ELR (cell line): ENCODE measurements at regions not wholly inside any gene's neighbourhood (a gene's known extent, or its start where the extent isn't known, plus 50 kb on each side); places are given as distances from the start of the nearest gene placed in this dataset.
"Not testable (repeated sequence)": the region's sequence is repeated elsewhere in the genome, so short reads cannot be mapped to it uniquely, and the experiment has no call there.

ENCODE experiments used
- DNase-seq: peaks from one replicate; pipeline ENCODE4 v3.0.0-alpha.2; 2015; ENCODE audit warnings: low read depth

DNA sequence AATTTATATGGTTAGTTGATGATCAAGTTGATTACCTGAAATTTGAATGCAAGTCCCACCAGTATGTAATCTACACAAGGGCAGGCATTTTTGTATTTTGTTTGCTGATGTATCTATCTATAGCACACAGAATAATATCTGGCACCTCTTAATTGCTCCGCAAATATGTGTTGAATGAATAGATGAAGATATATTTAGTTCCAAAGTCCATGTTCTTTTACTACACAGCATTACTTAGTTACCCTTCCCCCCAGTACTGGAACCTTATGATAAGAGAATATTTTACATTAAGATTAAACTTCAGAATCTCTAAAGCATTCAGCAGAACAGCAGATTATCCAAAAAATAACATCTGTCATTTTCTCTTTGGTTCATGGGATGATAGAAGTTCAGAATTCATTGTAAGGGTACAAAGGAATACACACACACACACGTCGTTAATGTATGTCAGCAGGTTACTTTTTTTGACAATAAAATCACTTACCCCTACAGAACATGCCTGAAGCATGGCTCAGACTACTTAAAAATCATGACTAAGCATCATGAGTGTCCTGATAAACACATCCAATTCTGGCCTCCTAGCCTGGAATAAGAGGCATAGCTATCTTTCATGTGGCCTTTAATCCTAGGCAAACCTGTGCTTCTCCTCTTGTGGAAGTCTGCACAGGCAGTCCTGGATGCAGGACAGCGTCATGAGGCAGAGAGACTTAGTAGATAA is 148.9 kb upstream of the TBC1D5 start:
- peak; percentile 48 for DNase-seq

DNA sequence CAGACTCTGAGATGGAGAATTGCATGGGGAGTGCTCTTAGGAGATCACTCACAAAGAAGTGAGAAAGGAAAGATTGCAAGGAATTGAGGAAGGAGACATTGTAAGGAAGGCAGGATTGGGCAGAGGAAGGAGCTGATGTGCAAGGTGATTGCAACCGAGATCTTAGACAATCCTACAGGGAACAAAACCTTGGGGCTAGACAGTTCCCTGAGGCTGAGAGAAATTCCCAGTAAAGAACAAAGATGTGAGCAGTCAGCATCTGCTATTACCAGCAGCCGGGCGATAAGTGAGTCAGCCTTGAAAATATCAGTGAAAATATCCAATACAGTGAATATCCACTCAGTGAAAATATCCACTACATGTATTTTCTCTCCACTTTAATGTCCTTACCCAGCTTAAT is 143.6 kb upstream of the TBC1D5 start:
- DNase-seq = no peak

DNA sequence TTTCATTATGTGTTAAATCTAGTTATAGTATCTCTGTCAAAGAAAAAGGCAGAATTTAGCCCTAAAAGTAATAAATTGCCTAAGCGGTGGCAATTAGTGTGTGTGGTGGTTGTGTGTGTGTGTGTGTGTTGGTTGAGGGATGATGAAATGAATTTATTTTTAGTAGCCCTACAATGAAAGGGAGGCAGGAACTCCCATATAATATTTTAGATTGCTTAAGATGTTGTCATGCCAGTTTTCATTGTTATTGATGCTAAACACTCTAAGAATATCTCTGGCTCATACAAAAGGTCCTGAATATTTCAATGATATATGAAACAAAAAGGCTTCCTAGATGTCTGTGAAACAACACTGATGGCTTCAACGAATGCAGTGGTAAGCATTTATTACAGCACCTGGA is 140.6 kb upstream of the TBC1D5 start:
- no peak for DNase-seq

DNA sequence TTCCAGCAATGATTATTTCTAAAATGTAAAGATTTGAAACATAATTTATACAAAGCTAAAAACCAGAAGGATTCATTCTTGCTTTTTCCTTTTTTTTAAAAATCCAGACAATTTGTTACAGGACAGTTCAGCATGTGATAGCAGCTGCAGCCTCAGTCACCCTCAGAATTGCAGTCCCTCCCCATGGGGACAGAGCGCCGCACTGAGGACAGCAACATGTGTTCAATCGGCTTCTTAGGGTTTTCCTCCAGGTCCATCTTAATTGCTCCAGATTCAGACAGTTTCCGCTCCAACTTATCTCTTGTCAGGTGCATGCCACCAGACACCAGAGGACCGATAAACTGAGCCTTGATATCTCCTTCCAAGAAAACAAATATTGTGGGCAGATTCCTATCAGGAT is 134.9 kb upstream of the TBC1D5 start:
- DNase-seq = no peak

DNA sequence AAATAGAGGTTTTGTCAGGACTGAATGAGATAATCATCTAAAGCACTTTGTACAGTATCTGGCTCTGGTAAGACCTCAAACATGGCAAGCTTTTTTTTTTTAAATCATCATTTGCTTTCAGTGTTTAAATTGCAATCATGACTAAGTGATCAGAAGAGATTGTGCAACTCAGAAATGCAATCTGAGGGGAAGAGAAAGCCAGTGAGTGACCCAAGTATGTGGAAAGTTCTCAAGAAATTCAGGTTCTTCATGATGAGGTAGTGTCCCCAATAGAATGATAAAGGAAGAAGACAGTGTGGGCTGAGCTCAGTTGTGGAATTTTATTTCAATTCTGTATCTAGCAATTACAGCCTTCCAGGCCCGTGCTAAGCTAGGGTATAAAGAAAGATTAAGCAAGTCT is 132.2 kb upstream of the TBC1D5 start:
- no peak for DNase-seq

DNA sequence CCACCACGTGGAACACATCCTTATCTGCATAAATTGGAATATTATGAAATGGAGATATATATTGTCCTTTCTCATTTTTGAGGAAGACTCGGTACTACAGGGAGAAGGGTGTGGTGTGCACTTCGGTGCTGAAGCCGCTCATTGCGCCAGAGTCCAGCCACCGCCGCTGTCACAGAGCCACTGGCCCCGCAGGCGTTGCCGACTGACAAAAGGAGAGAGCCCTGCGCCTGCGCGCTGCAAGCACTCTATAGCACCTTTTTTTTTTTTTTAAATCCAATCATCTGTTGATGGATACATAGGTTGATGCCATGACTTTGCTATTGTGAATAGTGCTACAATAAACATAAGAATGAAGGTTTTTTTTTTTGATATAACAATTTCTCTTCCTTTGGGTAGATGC is 130.0 kb upstream of the TBC1D5 start:
- DNase-seq = no peak

DNA sequence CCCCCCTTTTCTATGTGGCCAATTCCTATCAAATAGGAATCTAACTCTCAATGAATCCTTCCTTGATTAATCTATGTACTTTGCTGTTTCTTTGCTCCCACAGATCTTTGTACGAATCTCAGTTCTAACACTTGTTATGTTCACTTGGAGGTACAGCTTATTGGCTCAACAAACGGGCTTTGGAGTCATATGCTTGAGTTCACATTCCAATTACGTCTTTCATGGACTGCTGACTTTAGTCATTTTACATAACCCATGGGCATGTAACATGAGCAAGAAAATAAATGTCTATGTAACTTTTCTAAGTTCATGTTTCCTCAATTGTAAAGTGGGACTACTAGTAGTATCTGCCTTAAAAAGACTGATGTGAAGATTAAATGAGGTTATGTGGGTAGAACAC is 123.2 kb upstream of the TBC1D5 start:
- no peak for DNase-seq

DNA sequence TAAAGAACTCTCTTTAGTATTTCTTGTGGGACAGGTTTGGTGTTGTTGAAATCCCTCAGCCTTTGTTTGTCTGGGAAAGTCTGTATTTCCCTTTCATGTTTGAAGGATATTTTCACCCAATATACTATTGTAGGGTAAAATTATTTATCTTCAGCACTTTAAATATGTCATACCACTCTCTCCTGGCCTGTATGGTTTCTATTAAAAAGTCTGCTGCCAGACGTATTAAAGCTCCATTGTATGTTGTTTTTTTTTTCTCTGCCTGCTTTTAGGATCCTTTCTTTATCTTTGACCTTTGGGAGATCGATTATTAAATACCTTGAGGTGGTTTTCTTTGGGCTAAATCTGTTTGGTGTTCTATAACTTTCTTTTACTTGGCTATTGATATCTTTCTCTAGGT is 119.0 kb upstream of the TBC1D5 start:
- DNase-seq = no peak

DNA sequence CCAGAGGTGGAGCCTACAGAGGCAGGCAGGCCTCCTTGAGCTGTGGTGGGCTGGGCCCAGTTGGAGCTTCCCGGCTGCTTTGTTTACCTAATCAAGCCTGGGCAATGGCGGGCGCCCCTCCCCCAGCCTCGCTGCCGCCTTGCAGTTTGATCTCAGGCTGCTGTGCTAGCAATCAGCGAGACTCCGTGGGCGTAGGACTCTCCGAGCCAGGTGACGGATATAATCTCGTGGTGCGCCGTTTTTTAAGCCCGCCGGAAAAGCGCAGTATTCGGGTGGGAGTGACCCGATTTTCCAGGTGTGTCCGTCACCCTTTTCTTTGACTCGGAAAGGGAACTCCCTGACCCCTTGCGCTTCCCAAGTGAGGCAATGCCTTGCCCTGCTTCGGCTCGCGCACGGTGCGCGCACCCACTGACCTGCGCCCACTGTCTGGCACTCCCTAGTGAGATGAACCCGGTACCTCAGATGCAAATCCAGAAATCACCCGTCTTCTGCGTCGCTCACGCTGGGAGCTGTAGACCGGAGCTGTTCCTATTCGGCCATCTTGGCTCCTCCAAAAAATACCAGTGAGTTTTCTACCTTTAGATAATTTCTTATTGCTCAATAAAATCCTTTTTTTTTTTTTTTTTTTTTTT is 118.5 kb upstream of the TBC1D5 start:
- not testable (repeated sequence) for DNase-seq

DNA sequence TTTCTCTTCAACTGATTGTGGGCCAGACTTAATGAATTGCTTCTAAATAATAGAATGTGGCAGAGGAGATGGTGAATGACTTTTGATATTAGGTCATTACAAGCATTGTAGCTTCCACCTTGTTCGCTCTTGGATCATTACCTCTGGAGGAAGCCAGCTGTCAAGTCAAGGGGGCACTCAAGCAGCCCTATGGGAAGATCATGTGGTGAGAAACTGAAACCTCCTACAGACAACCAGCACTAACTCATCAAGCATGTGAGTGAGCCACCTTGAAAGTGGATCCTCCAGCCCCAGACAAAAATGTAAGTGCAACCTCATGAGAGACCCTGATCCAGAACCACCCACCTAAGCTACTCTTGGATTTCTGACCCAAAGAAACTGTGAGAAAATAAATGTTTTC is 109.8 kb upstream of the TBC1D5 start:
- DNase-seq = no peak

DNA sequence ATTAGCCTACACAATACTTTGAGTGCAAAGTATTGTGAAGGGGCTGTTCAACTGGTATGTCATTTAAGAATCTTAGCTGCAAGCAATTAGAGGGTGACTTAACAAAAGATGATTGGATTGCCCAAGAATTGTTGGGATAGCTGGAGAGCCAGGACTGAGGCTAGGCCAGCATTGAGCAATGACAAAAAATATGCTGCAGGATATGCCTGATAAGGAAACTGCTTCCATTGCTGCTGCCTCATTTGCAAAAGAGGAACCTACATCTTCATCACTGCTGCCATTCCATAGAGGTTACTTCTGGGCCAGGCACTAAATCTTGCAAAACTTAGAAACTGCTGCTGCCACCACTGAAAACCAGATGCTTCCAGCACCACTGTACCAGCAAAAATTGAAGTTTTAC is 108.0 kb upstream of the TBC1D5 start:
- no peak for DNase-seq

DNA sequence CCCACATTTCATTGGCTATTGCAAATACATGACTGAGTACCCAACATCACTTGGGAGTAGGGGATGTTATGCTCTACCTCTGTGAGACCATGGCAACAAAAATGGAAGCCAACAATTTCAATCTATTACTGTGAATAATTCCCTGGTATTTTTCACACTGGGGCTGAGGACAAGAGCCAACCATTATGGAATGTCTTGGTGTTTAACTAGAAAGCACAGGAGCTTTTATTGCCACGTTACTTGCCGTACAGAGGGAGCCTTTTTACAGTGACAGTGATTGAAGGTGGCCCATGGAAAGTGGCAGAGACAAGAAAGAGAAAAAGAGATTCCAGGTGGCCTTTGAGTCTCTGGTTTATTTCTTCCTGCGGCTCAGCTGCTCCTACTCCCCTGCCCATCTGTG is 105.7 kb upstream of the TBC1D5 start:
- DNase-seq = no peak

DNA sequence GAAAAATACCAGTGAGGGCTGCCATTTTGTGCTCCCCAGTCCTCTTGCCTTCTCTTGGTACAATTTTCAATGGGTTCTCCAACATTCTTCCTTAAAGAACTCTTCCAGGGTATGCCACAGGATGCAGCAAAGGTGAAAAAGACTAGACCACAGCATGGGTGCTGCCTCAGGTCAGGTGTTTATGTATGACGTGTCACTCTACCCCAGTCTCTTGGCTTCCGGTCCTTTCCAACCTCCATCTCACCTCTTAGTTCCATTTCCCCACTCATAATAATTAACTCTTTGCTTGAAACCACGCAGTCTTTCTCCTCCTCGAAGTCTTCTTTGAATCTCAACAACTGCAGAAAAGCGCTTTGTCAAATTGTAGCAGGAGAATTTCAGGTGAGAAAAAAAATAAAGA is 104.7 kb upstream of the TBC1D5 start:
- no peak for DNase-seq

DNA sequence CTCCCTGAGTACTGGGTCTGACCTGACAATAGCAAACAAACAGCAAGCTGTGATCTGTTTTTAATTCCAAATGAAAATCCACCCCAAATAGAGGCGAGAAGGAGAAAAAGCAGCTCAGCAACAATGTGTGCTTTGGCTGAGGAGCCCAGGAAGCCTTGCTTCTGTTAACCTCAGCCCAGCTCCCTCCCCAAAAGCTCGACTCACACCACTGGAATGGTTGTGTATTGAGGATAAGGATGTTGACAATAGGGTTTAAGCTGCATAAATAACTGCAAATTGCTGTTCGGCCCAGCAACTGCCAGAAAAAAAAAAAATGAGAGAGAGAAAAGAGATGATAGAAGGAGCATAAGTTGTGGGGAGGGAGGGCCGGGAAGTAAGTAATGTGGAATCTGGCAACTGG is 104.0 kb upstream of the TBC1D5 start:
- peak; percentile 7 for DNase-seq

DNA sequence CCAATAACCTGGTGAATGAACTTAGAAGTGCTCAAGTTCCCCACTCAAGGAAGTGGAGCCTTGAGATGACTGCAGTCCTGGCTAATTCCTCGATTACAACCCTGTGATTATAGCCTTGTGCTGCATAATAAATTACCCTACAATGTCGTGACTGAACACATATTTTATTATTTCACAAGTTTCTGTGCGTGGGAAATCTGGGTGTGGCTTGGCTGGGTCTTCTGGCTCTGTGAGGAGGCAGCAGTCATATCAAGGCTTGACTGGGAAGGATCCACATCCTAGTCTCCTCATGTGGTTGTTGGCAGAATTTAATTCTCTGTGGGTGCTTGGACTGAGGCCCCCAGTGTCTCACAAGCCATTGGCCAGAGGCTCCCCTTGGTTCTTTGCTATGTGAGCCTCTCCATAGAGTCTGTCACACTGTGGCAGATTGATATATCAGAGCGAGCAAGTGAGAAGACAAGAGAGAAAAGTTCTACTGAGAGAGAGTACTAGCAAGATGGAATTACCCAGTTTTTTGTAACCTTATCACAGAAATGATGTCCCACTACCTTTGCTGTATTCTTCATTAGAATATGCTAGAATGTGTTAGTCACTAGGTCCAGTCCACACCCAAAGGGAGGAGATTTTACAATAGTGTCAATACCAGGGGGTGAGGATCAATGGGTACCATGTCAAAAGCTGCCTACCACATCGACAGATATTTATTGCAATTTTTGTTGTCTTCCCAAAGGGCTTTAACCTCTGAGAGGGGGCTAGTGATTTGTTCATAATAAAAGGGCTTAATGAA is 102.8 kb upstream of the TBC1D5 start:
- DNase-seq = no peak

DNA sequence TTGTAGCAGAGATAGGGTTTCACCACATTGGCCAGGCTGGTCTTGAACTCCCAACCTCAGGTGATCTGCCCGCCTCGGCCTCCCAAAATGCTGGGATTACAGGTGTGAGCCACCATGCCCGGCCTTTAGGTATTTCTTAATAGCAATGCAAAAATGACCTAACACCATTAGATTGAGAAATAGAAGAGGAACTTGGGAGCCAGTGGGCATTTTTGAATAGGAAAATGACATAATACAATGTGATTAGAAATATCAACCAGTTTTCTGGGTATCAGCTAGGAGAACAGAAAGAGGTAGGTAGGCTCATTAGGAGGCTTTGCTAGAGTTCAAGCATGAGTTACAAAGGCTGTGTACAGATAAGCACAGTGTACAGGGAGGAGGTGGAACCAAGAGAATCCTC is 101.8 kb upstream of the TBC1D5 start:
- no peak for DNase-seq

DNA sequence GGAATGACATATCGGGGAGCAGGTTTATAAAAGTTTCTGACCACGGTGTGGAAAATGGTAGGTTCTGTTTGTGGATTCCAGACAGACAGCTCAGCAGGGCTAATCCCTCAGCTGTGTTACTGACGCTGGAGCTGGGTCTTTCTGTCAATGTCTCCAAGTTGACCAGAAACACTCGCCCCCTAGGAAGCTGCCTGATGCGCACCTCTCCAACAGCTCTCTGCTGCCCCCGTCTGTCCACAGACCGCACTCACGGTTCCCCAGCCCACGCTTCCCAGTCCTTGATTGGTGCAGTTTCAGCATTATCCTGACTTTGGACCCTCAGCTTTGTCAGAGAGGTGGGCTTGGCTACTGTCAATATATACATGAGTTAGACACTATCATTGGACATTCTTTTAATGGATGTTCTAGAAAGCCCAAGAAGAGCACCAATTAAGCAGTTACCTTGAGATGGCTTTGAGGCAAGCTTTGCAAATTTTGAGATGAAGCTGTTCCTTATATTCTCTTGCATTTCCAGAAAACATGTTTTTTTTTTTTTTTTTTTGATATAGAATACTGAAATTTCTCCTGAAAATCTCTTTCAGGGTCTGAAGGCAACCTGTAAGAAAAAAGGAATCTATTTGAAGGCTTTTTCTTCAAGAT is 98.9 kb upstream of the TBC1D5 start:
- DNase-seq = peak; percentile 68

DNA sequence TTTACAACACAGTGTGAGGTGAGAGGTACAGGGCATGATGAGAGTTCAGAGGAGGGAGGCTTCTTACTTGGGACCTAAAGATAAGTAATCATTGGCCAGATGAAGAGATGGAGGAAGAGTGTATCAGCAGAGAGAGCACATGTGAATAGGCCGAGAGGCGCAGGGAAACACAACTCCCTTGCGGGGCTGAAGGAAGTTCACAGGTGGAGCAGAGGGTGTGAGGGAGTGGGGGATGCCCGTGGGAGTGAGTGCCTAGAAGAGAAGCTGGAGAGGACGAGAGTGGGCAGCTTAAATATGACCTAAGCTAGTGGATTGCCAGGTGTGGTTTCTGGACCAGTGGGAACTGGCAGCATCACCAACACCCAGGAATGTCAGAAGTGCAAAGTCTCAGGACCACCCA is 98.2 kb upstream of the TBC1D5 start:
- DNase-seq = no peak

DNA sequence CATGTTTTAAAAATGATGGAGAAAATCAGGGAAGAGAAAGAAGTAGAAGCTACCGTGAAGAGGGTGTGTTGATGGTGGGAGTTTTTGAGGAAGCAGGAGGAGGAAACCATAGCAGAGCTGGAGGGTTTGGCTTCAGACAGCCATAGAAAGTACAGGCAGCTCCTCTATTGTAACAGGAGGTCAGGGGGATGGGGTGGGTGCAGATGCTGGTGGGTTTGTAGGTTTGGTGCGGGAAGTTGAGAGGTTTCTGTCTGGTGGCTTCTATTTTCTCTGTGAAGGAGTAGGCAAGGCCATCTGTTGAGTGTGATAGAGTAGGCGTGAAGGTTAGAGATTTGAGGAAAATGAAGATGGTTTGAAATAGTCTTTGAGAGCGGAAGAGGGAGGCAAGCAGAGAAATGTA is 97.7 kb upstream of the TBC1D5 start:
- no peak for DNase-seq

DNA sequence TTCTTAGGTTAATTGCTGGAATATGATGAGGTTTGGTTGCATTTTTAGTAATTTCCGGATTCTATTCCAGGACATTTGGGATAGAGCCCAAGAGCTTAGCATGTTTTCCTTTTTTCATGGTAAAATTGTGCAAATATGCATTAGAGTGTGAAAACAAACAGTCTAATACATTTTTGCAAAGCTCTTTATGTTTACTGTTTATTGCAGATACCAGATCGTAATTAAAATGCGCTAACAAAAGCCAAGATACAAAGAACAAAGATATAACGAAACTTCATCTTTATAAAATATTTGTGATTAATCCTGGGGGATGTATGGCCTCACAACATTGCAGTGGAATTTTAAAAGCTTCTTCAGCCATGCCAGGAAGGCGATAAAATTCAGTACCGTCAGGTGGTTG is 94.5 kb upstream of the TBC1D5 start:
- no peak for DNase-seq

DNA sequence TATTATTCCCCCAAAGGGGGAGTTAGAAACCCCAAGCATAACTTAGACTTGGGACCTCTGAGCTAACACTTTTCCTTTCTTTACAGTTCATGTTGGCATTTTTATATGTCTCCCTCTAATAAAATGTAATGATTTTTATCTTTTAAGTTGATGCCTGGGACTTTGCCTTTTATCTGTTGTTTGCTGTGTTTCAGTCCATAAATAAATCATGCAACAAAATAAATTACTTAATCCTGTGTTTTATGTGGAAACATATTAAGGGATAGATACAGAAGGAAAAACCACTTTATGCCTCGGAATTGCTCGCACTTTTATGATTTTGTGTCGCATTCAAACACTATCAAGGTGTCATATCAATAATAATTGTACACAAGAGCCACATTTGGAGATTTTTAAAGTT is 93.7 kb upstream of the TBC1D5 start:
- no peak for DNase-seq

DNA sequence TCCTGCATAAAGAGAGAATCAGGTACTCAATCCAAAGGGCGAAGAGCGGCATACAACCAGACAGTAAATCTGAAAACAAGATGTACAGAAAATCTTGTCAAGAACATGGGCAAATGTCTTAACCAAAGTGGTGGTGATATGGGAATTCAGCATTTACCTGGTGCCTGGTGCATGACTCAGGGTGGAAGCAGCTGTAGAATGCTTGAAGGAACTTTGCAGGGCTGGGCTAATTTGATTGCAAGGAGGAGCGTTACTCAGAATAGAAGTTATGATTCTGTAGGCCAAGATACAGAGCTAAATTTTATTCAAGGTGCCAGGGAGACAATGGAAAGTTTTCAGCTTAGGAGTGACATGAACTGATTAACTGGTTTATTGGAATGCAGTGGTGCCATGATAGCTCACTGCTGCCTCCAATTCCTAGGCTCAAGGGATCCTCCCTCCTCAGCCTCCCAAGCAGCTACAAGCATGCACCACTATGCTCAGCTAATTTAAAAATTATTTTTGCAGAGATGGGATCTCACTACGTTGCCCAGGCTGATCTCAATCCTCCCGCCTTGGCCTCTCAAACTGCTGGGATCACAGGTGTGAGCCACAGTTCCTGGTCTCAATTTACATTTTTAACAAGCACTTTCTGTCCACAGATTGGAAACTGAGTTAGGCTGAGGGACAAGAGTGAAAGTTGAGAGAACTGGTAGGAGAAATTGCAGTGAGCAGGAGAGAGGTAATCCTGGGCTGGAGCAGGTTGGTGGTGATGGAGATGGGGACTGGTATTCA is 91.5 kb upstream of the TBC1D5 start:
- DNase-seq = no peak
